RKO (cell line): ENCODE measurements at regions not wholly inside any gene's neighbourhood (a gene's known extent, or its start where the extent isn't known, plus 50 kb on each side); places are given as distances from the start of the nearest gene placed in this dataset.

Source experiments
- DNase-seq: peaks from one replicate; pipeline ENCODE4 v3.0.0-alpha.2; 2016; ENCODE audit warnings: low spot score

- no peak for DNase-seq
These were observed 96.4 kb upstream of the MYCBP2 start for GRCh38 chr13:77423296-77423695.

GRCh38 chr13:77422724-77423123, 95.8 kb upstream of the MYCBP2 start:
- DNase-seq: no peak

GRCh38 chr13:77417897-77418296, 91.0 kb upstream of the MYCBP2 start:
- DNase-seq: no peak

GRCh38 chr13:77416666-77417212, 89.8 kb upstream of the MYCBP2 start:
- DNase-seq: no peak

DNA sequence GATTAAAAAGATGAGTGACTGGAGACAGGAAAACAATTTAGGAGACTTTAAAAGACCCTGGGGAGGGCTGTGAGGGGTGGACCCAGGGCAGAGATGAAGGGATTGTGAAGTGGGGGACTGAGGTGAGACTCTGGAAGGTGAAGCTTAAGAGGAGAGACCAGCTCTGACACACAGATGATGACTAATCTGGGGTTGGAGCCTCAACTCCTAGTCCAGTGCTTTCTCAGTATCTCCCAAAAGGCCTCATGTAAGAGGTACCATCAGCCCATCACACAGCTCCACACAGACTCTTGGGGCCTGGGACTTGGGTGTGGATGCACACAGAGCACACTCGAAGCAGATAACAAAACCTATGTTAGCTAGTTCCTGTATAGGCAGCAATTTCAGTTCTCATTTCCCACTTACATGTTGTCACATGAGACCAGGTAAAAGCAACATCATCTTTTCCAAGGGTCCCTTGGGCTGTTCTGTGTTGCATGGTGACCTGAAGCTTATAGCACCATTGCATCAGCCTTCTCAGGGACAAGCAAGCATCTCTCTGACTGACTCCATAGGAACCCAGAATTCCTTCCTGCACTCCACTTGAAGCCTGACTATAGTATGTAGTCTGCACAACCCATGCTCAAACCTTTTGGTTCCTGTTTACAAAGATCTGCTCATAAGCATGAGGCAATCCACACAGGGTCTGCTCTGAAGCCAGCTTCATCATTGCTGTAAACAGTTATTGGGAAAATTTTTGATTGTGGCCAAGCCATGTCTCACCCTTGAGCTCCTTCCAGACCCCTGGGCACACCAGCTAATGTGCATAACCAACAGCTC, 88.6 kb upstream of the MYCBP2 start:
- no peak for DNase-seq

DNA sequence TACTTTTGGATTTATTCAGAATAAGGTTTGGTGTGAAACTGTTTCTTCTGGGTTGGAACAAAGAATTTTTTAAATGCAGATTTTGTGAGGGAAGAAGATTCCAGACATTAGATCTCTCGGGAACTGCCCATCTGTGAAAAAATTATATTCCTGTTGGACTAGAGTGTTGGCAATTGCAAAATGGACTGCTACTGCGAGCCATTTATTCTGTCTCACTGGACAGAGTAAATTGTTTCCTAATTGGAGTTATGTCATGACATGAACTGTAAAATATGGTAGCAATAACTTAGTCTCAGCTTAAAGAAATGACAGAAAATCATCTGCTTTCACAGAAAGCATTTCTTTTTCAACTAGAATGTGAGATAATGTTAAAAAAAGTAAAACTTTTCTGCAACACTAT, 86.0 kb upstream of the MYCBP2 start:
- DNase-seq: no peak

GRCh38 chr13:77412116-77412635, 85.3 kb upstream of the MYCBP2 start:
- DNase-seq: no peak

DNA sequence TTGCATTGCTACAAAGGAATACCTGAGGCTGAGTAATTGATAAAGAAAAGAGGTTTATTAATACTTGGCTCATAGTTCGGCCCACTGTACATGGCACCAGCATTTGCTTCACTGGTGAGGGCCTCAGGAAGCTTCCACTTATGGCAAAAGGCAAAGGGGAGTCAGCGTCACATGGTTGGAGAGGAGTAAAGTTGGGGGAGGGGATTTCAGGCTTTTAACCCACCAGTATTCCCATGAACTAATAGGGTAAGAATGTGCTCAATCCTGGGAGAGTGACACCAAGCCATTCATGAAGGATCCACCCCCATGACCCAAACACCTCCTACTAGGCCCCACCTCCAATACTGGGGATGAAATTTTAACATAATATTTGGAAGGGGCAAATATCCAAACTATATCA, 82.5 kb upstream of the MYCBP2 start:
- DNase-seq: no peak

DNA sequence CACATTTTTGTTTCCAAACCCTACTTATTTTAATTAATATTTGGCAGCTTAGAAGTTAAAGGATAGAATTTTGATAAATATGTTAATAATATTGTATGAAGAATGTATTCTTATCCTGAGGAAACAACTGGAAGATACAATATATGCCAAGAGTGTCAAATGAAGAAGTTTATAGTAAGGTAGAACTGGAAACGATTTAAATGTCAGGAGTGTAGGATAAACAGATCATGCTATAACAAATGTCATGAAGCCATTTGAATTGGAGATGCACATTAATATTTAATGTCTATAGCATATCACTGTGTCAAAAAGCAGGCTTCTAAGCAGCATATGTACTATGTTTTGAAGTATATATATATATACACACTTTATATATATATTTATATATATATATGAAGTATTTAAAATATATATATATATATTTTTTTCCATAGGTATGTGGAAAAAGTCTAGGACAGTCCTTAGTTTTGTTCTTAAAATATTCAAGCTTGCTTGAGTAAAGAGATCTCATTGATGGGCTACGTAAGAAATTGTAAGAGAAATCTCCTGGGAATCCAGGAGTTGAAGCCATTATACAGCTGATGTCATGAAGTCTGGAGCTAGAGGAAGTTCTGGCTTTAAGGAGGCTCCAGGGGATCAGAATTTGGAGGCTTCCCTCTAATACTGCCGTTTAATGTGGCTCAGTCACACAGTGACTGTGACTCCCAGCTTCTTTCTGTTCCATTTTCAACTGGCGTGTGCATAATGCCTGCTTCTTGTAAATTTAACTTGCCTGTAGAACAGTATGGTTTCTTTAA, 79.9 kb upstream of the MYCBP2 start:
- no peak for DNase-seq

GRCh38 chr13:77398825-77399620, 72.1 kb upstream of the MYCBP2 start:
- DNase-seq: no peak

- no peak for DNase-seq
These were observed 70.7 kb upstream of the MYCBP2 start for GRCh38 chr13:77397636-77398035.

GRCh38 chr13:77391475-77391874, 64.6 kb upstream of the MYCBP2 start:
- no peak for DNase-seq

DNA sequence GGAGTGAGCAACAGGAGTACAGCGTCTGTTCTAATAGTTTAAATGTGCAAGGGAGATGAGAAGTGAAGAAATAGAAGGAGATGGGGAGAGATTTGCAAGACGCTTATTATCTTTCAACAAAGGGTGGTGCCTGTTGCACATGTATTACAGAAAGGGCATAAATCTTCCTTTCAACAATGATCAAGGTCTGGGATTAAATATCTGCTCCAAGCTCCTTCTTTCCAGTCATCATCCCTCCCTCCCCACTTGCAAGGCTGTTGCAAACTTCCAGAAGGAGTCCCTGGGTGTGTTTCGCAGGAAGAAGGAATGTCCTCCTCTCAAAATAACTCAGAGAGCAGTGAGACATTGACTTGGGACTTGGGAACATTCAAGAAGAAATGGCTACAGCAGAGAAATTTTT, 63.5 kb upstream of the MYCBP2 start:
- no peak for DNase-seq

DNA sequence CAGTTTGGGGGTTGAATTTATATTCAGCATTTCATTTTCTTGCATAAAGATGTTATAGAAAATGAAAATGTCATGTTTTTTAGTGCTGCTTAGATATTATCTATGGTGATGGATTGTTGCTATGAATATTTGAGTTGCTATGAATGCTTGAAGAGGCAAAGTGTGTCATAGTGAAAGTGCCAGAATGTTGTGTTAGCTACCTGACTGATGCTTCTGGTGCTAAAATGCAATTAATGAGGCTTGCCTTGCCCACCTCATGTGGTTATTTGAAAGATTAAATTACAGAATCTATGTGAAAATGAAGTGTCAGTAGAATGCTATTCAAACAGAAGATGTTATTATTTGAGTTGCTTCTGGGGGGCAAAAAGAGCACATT, 62.7 kb upstream of the MYCBP2 start:
- no peak for DNase-seq

DNA sequence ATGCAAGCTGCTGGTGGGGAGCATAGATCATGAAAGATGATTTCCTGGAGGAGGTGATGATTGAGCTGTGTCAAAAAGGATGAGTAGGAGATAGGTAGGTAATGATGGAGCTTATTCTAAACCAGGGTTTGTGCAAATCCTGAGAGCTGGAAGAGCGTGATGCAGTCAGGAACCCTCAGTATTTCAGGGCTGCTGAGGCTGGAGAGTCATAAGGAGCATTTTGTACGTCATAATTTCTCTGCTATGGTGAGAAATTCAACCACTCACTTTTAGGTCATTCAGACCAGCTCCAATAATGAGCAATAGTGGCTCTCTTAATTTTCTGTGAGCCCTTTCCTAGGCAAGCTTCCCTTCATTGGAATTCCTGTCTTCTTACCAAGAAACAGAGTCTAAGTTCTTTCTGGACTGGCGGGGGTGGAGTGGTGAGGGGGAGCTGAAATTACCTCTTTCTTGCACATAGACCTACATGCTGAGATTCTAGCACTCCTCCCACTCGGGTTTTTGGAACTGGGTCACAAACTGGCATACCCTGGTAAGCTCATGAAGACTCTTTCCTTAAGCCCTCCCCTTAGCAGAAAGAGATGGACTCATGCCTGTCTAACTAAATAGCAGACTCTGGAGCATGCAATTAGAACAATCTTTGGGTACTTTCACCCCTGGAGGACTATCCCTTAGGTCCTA, 62.2 kb upstream of the MYCBP2 start:
- DNase-seq: no peak

DNA sequence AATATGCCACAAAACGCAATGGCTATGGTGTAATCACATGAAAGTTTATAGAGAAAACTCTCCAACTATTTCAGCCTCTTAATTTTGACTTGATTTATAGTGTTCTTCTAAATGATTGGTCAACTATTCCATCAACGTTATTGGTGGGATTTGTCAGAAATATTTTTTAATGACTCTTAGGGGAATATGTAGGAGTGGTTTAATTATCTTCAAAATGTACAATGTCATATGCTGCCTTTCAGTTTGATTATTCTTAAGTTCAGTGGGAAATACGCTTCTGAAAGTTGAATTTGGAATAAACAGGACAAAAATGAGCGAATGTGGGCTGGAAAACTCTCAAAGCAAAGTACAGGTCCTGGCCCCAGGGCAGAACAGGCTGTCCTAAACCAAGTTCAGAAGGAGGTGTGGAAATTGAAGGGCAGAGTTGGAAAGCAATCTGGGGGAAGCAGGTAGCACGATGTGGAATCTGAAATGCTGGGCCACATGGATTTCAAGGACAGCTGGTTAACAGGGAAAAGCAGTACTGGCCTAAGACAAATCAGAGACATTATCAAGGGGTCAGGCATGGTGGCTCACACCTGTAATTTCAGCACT, 60.8 kb upstream of the MYCBP2 start:
- DNase-seq: no peak

- no peak for DNase-seq
These were observed 60.1 kb upstream of the MYCBP2 start for GRCh38 chr13:77386880-77387606.

DNA sequence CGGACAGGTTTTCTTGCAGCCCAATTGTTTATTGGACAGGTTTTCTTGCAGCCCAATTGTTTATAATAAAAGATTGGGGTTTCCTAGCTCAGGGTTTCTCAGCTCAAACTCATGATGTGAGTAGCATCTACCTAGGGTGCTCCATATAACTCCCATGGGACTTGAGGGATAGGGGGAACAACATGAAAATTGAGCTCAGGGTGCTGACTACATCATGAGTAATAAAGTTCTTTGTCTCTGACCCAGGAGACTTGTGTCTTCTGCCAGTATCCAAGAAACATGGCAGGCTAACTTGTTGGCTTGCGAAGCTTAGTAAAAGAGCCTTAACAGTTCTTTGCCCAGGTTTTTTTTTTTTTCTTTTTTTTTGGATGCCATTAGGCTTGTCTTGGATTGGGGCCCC, 59.2 kb upstream of the MYCBP2 start:
- DNase-seq: peak; percentile 20

- no peak for DNase-seq
These were observed 58.1 kb upstream of the MYCBP2 start for GRCh38 chr13:77384999-77385398.

DNA sequence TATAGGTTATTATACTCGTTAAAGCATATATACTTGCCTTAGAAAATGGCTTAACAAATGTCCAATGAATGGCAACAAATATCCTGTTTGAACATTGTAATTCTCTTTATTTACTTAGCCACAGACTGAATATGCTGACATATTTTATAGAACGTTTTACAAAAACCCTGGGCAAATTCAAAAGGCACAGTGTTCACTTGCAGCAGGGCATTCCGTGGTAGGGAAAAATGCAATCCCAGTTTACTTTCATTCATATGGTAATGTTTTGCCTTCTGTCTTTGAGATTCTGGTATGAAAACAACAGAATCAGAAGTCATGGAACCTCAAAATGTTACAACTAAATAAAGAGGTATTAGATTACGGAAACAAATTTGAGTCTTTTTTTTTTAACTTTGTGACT, 56.2 kb upstream of the MYCBP2 start:
- DNase-seq: no peak
